Upper lobe of right lung (tissue), 1 donor: ENCODE measurements at regions not wholly inside any gene's neighbourhood (a gene's known extent, or its start where the extent isn't known, plus 50 kb on each side); places are given as distances from the start of the nearest gene placed in this dataset.

ENCODE experiments used
- ATAC-seq: fragments of 200-7000 bp; cut with Tn5 transposase; one replicate; pipeline ENCODE4 v1.9.1; 2020; ENCODE audit warnings: mild to moderate bottlenecking, moderate library complexity
- DNase-seq: peaks from one replicate; pipeline ENCODE4 v3.0.0-alpha.2; 2020
- H3K27ac ChIP-seq: fragments of 200-600 bp; one replicate; pipeline ENCODE4 v1.8.0; 2022
- H3K27me3 ChIP-seq: fragments of 200-600 bp; one replicate; pipeline ENCODE4 v1.8.0; 2022; ENCODE audit warnings: mild to moderate bottlenecking
- H3K36me3 ChIP-seq: fragments of 200-600 bp; one replicate; pipeline ENCODE4 v1.8.0; 2022
- H3K4me1 ChIP-seq: fragments of 200-600 bp; one replicate; pipeline ENCODE4 v1.8.0; 2022
- H3K4me3 ChIP-seq: fragments of 200-600 bp; one replicate; pipeline ENCODE4 v1.8.0; 2022; ENCODE audit warnings: mild to moderate bottlenecking
- H3K9me3 ChIP-seq: fragments of 200-600 bp; one replicate; pipeline ENCODE4 v1.8.0; 2022
- intact Hi-C: fragments of 100-400 bp; cut with DNase I; formaldehyde crosslinking; loops from one replicate; pipeline ENCODE4 v1.11.0; 2022
- TF ChIP-seq, protein P1 (sequence below): fragments of 200-600 bp; IDR thresholded peaks from one replicate; pipeline ENCODE4 v1.8.0; 2022; ENCODE audit warnings: antibody characterized with exemption
- donor health status: DM: no; HTN: yes; CAD: no; lungs with severe emphysema.

DNA sequence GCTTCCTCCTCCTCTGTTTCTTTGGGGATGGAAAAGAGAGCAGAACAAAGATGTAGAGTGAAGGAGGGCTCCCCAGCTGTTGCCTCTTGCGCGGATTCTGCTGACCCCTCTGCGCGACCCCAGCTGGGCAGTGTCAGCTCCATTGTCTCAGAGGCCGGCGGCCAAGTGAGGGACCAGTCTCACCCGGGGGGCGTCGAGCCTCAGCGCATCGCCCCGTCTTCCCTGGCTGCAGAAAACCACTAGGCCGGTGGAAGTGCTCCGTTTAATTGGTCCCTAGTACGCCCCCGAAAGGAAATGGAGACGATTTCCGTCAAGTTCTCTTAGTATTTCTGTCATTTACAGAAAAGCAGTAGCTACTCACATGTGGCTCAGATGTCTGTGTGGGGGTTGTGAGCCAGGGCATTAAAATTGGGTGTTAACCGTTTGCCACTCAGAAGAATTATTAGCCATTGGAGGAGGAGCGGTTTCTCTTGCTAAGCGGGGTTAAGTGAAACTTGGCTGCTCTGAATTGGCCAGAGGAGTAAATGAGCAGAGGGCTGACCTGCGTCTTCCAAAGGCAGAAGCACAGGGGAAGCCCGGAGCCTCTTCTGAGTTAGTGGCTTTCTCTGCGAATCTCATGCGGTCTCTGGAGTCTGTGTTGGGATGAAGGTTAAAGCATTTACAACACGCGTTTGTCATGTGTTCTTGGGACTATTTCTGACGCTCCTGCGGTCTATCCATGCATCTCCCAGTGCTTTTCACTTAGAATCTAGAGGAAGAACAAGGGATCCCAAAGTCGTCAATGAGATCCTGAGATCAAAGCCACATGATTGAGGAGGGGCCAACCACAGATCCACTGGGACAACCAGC is 132.8 kb upstream of the MYO16 start:
- Histone ChIP-seq H3K27ac (no peak overlapping the region), H3K9me3 (no peaks in the 10 kb centered on the region), H3K4me1 (no peaks in the 10 kb centered on the region), H3K27me3 (peaks cover 40% of the 10 kb centered on the region), H3K4me3 (peak overlapping the region; percentile 34), H3K36me3 (no peaks in the 10 kb centered on the region)
- TF ChIP-seq, protein P1, sequence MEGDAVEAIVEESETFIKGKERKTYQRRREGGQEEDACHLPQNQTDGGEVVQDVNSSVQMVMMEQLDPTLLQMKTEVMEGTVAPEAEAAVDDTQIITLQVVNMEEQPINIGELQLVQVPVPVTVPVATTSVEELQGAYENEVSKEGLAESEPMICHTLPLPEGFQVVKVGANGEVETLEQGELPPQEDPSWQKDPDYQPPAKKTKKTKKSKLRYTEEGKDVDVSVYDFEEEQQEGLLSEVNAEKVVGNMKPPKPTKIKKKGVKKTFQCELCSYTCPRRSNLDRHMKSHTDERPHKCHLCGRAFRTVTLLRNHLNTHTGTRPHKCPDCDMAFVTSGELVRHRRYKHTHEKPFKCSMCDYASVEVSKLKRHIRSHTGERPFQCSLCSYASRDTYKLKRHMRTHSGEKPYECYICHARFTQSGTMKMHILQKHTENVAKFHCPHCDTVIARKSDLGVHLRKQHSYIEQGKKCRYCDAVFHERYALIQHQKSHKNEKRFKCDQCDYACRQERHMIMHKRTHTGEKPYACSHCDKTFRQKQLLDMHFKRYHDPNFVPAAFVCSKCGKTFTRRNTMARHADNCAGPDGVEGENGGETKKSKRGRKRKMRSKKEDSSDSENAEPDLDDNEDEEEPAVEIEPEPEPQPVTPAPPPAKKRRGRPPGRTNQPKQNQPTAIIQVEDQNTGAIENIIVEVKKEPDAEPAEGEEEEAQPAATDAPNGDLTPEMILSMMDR, result no peak
- DNase-seq (no peak), ATAC-seq (no peak)
- intact Hi-C loops, result no loop called here

DNA sequence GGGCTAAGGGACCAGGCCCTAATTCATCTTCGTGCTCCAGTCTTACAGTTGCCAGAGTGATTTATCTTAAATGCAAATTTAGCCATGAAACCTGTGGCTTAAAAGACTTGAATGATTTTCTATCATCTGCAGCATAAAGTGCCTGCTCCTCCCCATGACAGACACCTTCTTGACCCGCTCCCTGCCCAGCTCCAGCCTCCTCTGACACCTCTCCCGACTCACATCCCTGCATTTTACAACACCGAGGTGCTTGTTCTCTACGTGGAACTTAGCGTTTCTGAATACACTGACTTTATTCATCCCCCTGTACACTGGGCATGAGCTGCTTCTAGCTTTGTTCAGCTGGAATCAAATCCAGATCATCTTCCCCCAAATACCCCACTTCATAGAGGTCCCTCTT is 128.7 kb upstream of the MYO16 start:
- intact Hi-C loops, result no loop called here

GRCh38 chr13:108508263-108508662 is 121.1 kb upstream of the MYO16 start:
- TF ChIP-seq, protein P1, result peak; percentile 57
- Histone ChIP-seq H3K27ac (no peak overlapping the region), H3K4me1 (no peaks in the 10 kb centered on the region), H3K27me3 (no peaks in the 10 kb centered on the region), H3K4me3 (no peak overlapping the region), H3K36me3 (no peaks in the 10 kb centered on the region), H3K9me3 (no peaks in the 10 kb centered on the region)
- DNase-seq (no peak), ATAC-seq (peak; percentile 64)
- intact Hi-C loops, result no loop called here

More for the DNA sequence above, 128.7 kb upstream of the MYO16 start:
- DNase-seq (no peak), ATAC-seq (no peak)
- TF ChIP-seq, protein P1, result no peak
- Histone ChIP-seq H3K9me3 (no peaks in the 10 kb centered on the region), H3K27ac (no peak overlapping the region), H3K4me3 (no peak overlapping the region), H3K4me1 (no peaks in the 10 kb centered on the region), H3K36me3 (no peaks in the 10 kb centered on the region), H3K27me3 (peaks cover 23% of the 10 kb centered on the region)

DNA sequence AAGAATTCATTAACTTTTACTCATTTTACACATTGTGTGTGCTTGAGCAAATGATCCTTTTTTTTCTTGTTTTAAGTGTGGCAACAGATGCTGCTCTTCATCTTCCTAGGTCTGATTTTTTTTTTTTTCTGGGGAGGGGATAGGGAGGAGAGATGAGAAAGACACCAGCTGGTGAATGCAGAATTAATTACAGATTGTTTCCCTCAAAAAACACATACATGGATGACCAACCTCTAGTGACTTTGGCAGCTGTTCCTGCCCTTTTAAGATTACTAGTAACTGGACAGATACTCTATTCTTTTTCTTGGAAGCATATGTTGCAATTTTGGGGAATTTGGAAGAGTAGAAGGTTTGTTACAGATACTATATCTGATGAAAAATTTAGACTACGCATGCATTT is 103.6 kb upstream of the MYO16 start:
- no peaks in the 10 kb centered on the region for H3K36me3 ChIP-seq

GRCh38 chr13:108526286-108526685 is 103.1 kb upstream of the MYO16 start:
- H3K9me3 ChIP-seq, result no peaks in the 10 kb centered on the region
- H3K27me3 ChIP-seq, result no peaks in the 10 kb centered on the region
- H3K36me3 ChIP-seq, result no peaks in the 10 kb centered on the region
- H3K4me1 ChIP-seq, result no peaks in the 10 kb centered on the region
- DNase-seq (no peak), ATAC-seq (no peak)
- no peak overlapping the region for H3K4me3 ChIP-seq
- H3K27ac ChIP-seq, result no peak overlapping the region
- intact Hi-C loops, result no loop called here
- TF ChIP-seq, protein P1, result no peak

More for the DNA sequence above, 103.6 kb upstream of the MYO16 start:
- DNase-seq (no peak), ATAC-seq (no peak)
- intact Hi-C loops, result no loop called here
- TF ChIP-seq, protein P1, result no peak
- no peaks in the 10 kb centered on the region for H3K4me1 ChIP-seq
- no peaks in the 10 kb centered on the region for H3K27me3 ChIP-seq
- no peak overlapping the region for H3K4me3 ChIP-seq
- no peaks in the 10 kb centered on the region for H3K9me3 ChIP-seq
- H3K27ac ChIP-seq, result no peak overlapping the region
